PFSK-1 (cell line): ENCODE measurements at regions not wholly inside any gene's neighbourhood (a gene's known extent, or its start where the extent isn't known, plus 50 kb on each side); places are given as distances from the start of the nearest gene placed in this dataset.

Experiments used
- FOXP2 ChIP-seq: optimal IDR thresholded peaks from 2 replicates; pipeline ENCODE3; 2011; ENCODE audit warnings: borderline replicate concordance, control low read depth, inconsistent platforms; ENCODE audit not compliant: insufficient read depth; ENCODE audit errors: extremely low read length, extremely low read depth
- POLR2AphosphoS5 ChIP-seq: IDR thresholded peaks from 2 replicates; pipeline ENCODE4 v1.6.1; 2012; ENCODE audit warnings: low read depth, mild to moderate bottlenecking, control low read depth, low read length, moderate library complexity
- SIN3A ChIP-seq: IDR thresholded peaks from 2 replicates; pipeline ENCODE4 v1.6.1; 2012; ENCODE audit warnings: mild to moderate bottlenecking, low read length, moderate library complexity, borderline replicate concordance; ENCODE audit not compliant: insufficient read depth
- TAF1 ChIP-seq: IDR thresholded peaks from 2 replicates; pipeline ENCODE4 v1.6.1; 2012; ENCODE audit warnings: low read length, control low read depth, borderline replicate concordance; ENCODE audit not compliant: insufficient read depth
- TF ChIP-seq, protein P1 (sequence below), 2 experiments: IDR thresholded peaks; 2 replicates each; pipeline versions ENCODE4 v1.6.1 to v1.8.0; 2011 to 2012; ENCODE audit warnings: low read depth in 2 of 2, low read length in 2 of 2, control low read depth in 1 of 2, inconsistent platforms in 1 of 2, mild to moderate bottlenecking in 1 of 2, moderate library complexity in 1 of 2; ENCODE audit not compliant: insufficient read depth in 1 of 2

DNA sequence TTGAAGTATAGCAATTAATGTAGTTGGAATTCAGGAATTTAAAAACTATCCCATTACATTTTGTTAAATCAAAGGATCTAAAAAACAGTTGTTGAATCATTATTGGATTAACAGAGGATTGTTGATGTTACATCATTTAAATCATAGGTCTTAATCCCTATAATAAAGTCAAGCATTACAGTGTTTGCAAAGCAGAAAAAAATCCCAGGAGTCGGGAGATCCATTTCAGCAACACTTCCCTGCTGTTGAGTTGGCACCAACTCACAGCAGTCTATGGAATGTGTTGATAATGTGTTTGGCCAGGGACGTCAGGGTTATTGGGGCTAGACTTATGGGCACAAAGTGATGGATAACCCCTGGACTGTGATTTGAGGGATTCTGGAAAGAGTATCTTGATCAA, 99.1 kb upstream of the TMTC1 start:
- TF ChIP-seq POLR2AphosphoS5 = no peak
- TF ChIP-seq, protein P1, sequence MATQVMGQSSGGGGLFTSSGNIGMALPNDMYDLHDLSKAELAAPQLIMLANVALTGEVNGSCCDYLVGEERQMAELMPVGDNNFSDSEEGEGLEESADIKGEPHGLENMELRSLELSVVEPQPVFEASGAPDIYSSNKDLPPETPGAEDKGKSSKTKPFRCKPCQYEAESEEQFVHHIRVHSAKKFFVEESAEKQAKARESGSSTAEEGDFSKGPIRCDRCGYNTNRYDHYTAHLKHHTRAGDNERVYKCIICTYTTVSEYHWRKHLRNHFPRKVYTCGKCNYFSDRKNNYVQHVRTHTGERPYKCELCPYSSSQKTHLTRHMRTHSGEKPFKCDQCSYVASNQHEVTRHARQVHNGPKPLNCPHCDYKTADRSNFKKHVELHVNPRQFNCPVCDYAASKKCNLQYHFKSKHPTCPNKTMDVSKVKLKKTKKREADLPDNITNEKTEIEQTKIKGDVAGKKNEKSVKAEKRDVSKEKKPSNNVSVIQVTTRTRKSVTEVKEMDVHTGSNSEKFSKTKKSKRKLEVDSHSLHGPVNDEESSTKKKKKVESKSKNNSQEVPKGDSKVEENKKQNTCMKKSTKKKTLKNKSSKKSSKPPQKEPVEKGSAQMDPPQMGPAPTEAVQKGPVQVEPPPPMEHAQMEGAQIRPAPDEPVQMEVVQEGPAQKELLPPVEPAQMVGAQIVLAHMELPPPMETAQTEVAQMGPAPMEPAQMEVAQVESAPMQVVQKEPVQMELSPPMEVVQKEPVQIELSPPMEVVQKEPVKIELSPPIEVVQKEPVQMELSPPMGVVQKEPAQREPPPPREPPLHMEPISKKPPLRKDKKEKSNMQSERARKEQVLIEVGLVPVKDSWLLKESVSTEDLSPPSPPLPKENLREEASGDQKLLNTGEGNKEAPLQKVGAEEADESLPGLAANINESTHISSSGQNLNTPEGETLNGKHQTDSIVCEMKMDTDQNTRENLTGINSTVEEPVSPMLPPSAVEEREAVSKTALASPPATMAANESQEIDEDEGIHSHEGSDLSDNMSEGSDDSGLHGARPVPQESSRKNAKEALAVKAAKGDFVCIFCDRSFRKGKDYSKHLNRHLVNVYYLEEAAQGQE (IDR thresholded peaks at IDR 0.05; ENCODE audit: insufficient read depth in 1 of 2, low read depth in 2 of 2, low read length in 2 of 2) = no peak
- TF ChIP-seq SIN3A = no peak
- no peak for TF ChIP-seq FOXP2
- TF ChIP-seq TAF1 = no peak

DNA sequence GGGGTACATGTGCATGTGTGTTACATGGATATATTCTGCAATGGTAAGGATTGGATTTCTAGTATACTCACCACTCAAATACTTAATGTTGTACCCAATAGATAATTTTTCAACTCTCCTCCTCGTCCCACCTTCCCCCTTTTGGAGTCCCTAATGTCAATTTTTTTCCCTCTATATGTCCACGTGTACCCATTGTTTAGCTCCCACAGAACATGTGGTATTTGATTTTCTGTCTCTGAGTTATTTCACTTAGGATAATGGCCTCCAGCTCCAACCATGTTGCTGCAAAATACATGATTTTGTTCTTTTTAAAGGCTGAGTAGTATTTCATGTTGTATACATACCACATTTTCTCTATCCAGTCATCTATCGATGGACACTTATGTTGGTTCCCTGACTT, 97.2 kb upstream of the TMTC1 start:
- TF ChIP-seq, protein P1 (IDR thresholded peaks at IDR 0.05; ENCODE audit: insufficient read depth in 1 of 2, low read depth in 2 of 2, low read length in 2 of 2) = no peak
- TF ChIP-seq TAF1 = no peak
- no peak for TF ChIP-seq FOXP2
- no peak for TF ChIP-seq SIN3A
- TF ChIP-seq POLR2AphosphoS5 = no peak

DNA sequence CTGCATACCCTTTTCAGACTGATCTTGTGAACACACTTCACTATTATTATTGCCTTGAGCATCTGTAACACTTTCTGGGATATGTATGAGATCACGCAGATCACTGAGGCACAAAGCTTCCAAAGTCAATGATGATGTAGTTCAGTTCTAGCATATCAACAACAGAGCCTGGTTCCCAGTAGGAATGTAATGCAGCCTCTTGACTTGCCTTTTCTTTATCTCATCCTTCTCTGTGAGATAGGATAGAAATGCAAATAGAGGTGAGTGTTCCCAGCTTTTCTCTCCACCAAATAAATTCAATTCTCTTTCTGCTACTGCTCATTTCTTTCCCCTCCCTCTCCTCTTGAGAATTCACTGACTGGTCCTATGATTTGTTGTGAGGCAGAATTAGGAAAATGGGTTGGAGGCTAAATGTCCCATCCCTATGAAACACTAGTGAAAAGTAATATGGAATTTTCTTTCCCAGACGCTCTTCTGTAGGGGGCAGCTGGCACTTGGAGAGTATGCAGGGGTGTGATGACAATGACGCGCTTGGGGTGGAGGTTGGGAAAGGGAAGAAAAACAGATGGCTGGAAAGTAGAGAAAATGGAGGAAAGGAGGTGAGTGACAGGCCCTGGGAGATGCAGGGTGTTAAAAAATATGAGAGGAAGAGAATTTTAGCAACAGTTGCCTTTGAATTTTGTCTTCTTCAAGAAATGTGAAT, 96.0 kb upstream of the TMTC1 start:
- no peak for TF ChIP-seq FOXP2
- no peak for TF ChIP-seq SIN3A
- TF ChIP-seq, protein P1 (IDR thresholded peaks at IDR 0.05; ENCODE audit: insufficient read depth in 1 of 2, low read depth in 2 of 2, low read length in 2 of 2) = no peak
- no peak for TF ChIP-seq POLR2AphosphoS5
- no peak for TF ChIP-seq TAF1

DNA sequence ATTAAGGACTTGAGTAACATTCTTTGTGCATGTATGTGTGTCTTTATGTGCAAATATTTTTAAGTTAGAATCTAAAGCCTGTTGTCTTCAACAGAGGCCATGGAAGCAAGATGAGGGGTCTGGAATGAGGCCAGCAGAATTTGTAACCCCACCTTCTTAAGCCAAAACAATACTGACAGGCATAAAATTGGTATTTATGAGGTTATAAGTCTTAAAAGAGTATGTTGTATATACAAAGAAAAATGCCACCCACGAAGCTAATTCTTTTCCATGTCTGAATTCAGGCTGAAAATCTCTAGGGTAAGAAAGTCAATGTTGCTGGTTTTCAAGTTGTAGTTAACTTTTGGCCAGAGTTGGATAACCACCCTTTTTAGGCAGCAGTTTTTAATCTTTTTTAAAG, 86.2 kb upstream of the TMTC1 start:
- TF ChIP-seq, protein P1 (IDR thresholded peaks at IDR 0.05; ENCODE audit: insufficient read depth in 1 of 2, low read depth in 2 of 2, low read length in 2 of 2) = no peak
- no peak for TF ChIP-seq SIN3A
- TF ChIP-seq FOXP2 = no peak
- no peak for TF ChIP-seq POLR2AphosphoS5
- TF ChIP-seq TAF1 = no peak

DNA sequence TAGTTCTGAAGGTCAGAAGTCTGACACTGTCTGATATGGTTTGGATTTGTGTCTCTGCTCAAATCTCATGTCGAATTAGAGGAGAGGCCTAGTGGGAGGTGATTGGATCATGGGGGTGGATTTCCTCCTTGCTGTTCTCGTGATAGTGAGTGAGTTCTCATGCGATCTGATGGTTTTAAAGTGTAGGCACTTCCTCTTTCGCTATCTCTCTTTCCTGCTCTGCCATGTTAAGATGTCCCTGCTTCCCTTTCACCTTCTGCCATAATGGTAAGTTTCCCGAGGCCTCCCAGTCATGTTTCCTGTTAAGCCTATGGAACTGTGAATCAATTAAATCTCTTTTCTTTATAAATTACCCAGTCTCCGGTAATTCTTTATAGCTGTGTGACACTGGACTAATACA, 84.1 kb upstream of the TMTC1 start:
- TF ChIP-seq POLR2AphosphoS5 (no peak), FOXP2 (no peak)
